ENCODE measurements at regions not wholly inside any gene's neighbourhood (a gene's known extent, or its start where the extent isn't known, plus 50 kb on each side); places are given as distances from the start of the nearest gene placed in this dataset.
"Not testable (repeated sequence)": the region's sequence is repeated elsewhere in the genome, so short reads cannot be mapped to it uniquely, and the experiment has no call there.

- Histone ChIP-seq H3K4me3 (ENCODE audit: low read depth, low read length) (no peak overlapping the region), H3K79me2 (no peaks in the 10 kb centered on the region), H2AFZ (no peak overlapping the region), H3K27ac (no peak overlapping the region), H3K27me3 (ENCODE audit: control insufficient read depth, insufficient read depth, low read length) (no peaks in the 10 kb centered on the region), H3K4me2 (ENCODE audit: low read length) (no peak overlapping the region), H3K36me3 (ENCODE audit: control insufficient read depth, insufficient read depth, low read length) (no peaks in the 10 kb centered on the region), H3K9ac (no peak overlapping the region), H3K9me3 (ENCODE audit: control insufficient read depth, low read length) (no peaks in the 10 kb centered on the region), H3K4me1 (no peaks in the 10 kb centered on the region)
- TF ChIP-seq CTCF (IDR thresholded peaks at IDR 0.05): no peak
Observed at GRCh38 chrX:9373789-9374188, 91.1 kb upstream of the TBL1X start.

- no peak for TF ChIP-seq CTCF (IDR thresholded peaks at IDR 0.05)
- H3K9ac ChIP-seq: no peak overlapping the region
- no peaks in the 10 kb centered on the region for H3K4me1 ChIP-seq
- no peak overlapping the region for H3K4me2 ChIP-seq (ENCODE audit: low read length)
- no peaks in the 10 kb centered on the region for H3K9me3 ChIP-seq (ENCODE audit: control insufficient read depth, low read length)
- no peaks in the 10 kb centered on the region for H3K79me2 ChIP-seq
- no peak overlapping the region for H3K4me3 ChIP-seq (ENCODE audit: low read depth, low read length)
- H3K36me3 ChIP-seq (ENCODE audit: control insufficient read depth, insufficient read depth, low read length): no peaks in the 10 kb centered on the region
- no peak overlapping the region for H2AFZ ChIP-seq
- no peaks in the 10 kb centered on the region for H3K27me3 ChIP-seq (ENCODE audit: control insufficient read depth, insufficient read depth, low read length)
- no peak overlapping the region for H3K27ac ChIP-seq
Observed at GRCh38 chrX:9374555-9374954, 90.3 kb upstream of the TBL1X start.

GRCh38 chrX:9376111-9376510 is 88.7 kb upstream of the TBL1X start:
- Histone ChIP-seq H3K27ac (no peak overlapping the region), H3K27me3 (ENCODE audit: control insufficient read depth, insufficient read depth, low read length) (no peaks in the 10 kb centered on the region)
- TF ChIP-seq CTCF (IDR thresholded peaks at IDR 0.05): no peak

GRCh38 chrX:9377216-9377615 is 87.6 kb upstream of the TBL1X start:
- H3K4me1 ChIP-seq; H3K9ac ChIP-seq; H3K27ac ChIP-seq; H3K4me3 ChIP-seq (ENCODE audit: low read depth, low read length); H3K36me3 ChIP-seq (ENCODE audit: control insufficient read depth, insufficient read depth, low read length); H3K79me2 ChIP-seq; H3K27me3 ChIP-seq (ENCODE audit: control insufficient read depth, insufficient read depth, low read length); H3K4me2 ChIP-seq (ENCODE audit: low read length); H2AFZ ChIP-seq; H3K9me3 ChIP-seq (ENCODE audit: control insufficient read depth, low read length): not testable (repeated sequence)

More at GRCh38 chrX:9376111-9376510, 88.7 kb upstream of the TBL1X start:
- H3K9me3 ChIP-seq (ENCODE audit: control insufficient read depth, low read length): no peaks in the 10 kb centered on the region
- H3K36me3 ChIP-seq (ENCODE audit: control insufficient read depth, insufficient read depth, low read length): no peaks in the 10 kb centered on the region
- no peaks in the 10 kb centered on the region for H3K4me1 ChIP-seq
- no peak overlapping the region for H3K4me2 ChIP-seq (ENCODE audit: low read length)
- H2AFZ ChIP-seq: no peak overlapping the region
- H3K79me2 ChIP-seq: no peaks in the 10 kb centered on the region
- H3K9ac ChIP-seq: no peak overlapping the region
- no peak overlapping the region for H3K4me3 ChIP-seq (ENCODE audit: low read depth, low read length)

GRCh38 chrX:9378980-9379696 is 85.7 kb upstream of the TBL1X start:
- Histone ChIP-seq H3K79me2 (no peaks in the 10 kb centered on the region), H2AFZ (no peak overlapping the region), H3K9me3 (ENCODE audit: control insufficient read depth, low read length) (no peaks in the 10 kb centered on the region), H3K9ac (no peak overlapping the region), H3K4me1 (no peaks in the 10 kb centered on the region), H3K27me3 (ENCODE audit: control insufficient read depth, insufficient read depth, low read length) (no peaks in the 10 kb centered on the region), H3K4me2 (ENCODE audit: low read length) (no peak overlapping the region), H3K27ac (no peak overlapping the region), H3K4me3 (ENCODE audit: low read depth, low read length) (no peak overlapping the region), H3K36me3 (ENCODE audit: control insufficient read depth, insufficient read depth, low read length) (no peaks in the 10 kb centered on the region)
- TF ChIP-seq CTCF (IDR thresholded peaks at IDR 0.05): no peak

Data from parathyroid adenoma (tissue), 2 donors.